GM23338 (cell line): ENCODE measurements at regions not wholly inside any gene's neighbourhood (a gene's known extent, or its start where the extent isn't known, plus 50 kb on each side); places are given as distances from the start of the nearest gene placed in this dataset.

Experiments used
- ATAC-seq: fragments of 200-7000 bp; cut with Tn5 transposase; 3 replicates; pipeline ENCODE4 v1.9.1; 2020
- DNase-seq: peaks from one replicate; pipeline ENCODE4 v3.0.0-alpha.2; 2015; ENCODE audit warnings: low spot score
- H2AFZ ChIP-seq: fragments of 200-600 bp; sonication (generic); 2 replicates; pipeline ENCODE4 v1.8.0; 2016; ENCODE audit warnings: antibody characterized with exemption, mild to moderate bottlenecking, moderate library complexity
- H3F3A ChIP-seq: fragments of 200-600 bp; sonication (generic); replicated peaks from 2 replicates; pipeline ENCODE4 v1.8.0; 2017; ENCODE audit warnings: antibody characterized with exemption, mixed run types, low read depth
- H3K27ac ChIP-seq: fragments of 200-600 bp; sonication (generic); 2 replicates; pipeline ENCODE4 v1.6.1; 2016; ENCODE audit warnings: low read depth
- H3K27me3 ChIP-seq: fragments of 200-600 bp; sonication (generic); 2 replicates; pipeline ENCODE4 v1.8.0; 2016; ENCODE audit warnings: mild to moderate bottlenecking, mixed run types, moderate library complexity; ENCODE audit not compliant: insufficient read depth
- H3K36me3 ChIP-seq: fragments of 200-600 bp; sonication (generic); 2 replicates; pipeline ENCODE4 v1.8.0; 2016; ENCODE audit warnings: mild to moderate bottlenecking; ENCODE audit not compliant: insufficient read depth
- H3K4me1 ChIP-seq: fragments of 200-600 bp; sonication (generic); 2 replicates; pipeline ENCODE4 v1.8.0; 2016; ENCODE audit warnings: mild to moderate bottlenecking, moderate library complexity; ENCODE audit not compliant: insufficient read depth
- H3K4me2 ChIP-seq: fragments of 200-600 bp; sonication (generic); 2 replicates; pipeline ENCODE4 v1.7.1; 2017; ENCODE audit warnings: mixed run types
- H3K4me3 ChIP-seq: fragments of 200-600 bp; sonication (generic); 2 replicates; pipeline ENCODE4 v1.6.1; 2016; ENCODE audit warnings: mixed run types
- H3K79me2 ChIP-seq: fragments of 200-600 bp; sonication (generic); replicated peaks from 2 replicates; pipeline ENCODE4 v1.8.0; 2017; ENCODE audit warnings: mild to moderate bottlenecking; ENCODE audit not compliant: insufficient read depth
- H3K9me2 ChIP-seq: fragments of 200-600 bp; sonication (generic); 2 replicates; pipeline ENCODE4 v1.8.0; 2017; ENCODE audit not compliant: insufficient read depth
- H4K20me1 ChIP-seq: fragments of 200-600 bp; sonication (generic); replicated peaks from 2 replicates; pipeline ENCODE4 v1.8.0; 2017; ENCODE audit warnings: mild to moderate bottlenecking; ENCODE audit not compliant: insufficient read depth
- H3K27ac Mint-ChIP-seq: 2 replicates; pipeline ENCODE4 v1.8.0; 2020; ENCODE audit warnings: inconsistent platforms, mild to moderate bottlenecking, moderate library complexity, mixed read lengths
- H3K27me3 Mint-ChIP-seq: 3 replicates; pipeline ENCODE4 v1.8.0; 2022; ENCODE audit warnings: low read depth, mild to moderate bottlenecking, moderate library complexity, mixed read lengths, inconsistent platforms; ENCODE audit not compliant: insufficient read depth, poor library complexity
- H3K36me3 Mint-ChIP-seq: 3 replicates; pipeline ENCODE4 v1.8.0; 2021; ENCODE audit warnings: low read depth, mild to moderate bottlenecking, inconsistent platforms, moderate library complexity, mixed read lengths
- H3K4me1 Mint-ChIP-seq: 3 replicates; pipeline ENCODE4 v1.8.0; 2020; ENCODE audit warnings: mild to moderate bottlenecking, inconsistent platforms, mixed read lengths
- H3K4me3 Mint-ChIP-seq: 3 replicates; pipeline ENCODE4 v1.8.0; 2021; ENCODE audit warnings: moderate library complexity, mild to moderate bottlenecking, inconsistent platforms, mixed read lengths
- H3K9me3 Mint-ChIP-seq: 3 replicates; pipeline ENCODE4 v1.8.0; 2020; ENCODE audit warnings: moderate library complexity, mild to moderate bottlenecking, inconsistent platforms, mixed read lengths
- EZH2phosphoT487 ChIP-seq: fragments of 200-600 bp; sonication (generic); IDR thresholded peaks from one replicate; pipeline ENCODE4 v1.8.1; 2018; ENCODE audit warnings: antibody characterized with exemption; ENCODE audit not compliant: unreplicated experiment
- STAT1 ChIP-seq: IDR thresholded peaks from one replicate; pipeline ENCODE4 v1.6.1; 2016; ENCODE audit warnings: antibody characterized with exemption; ENCODE audit not compliant: unreplicated experiment
- ZNF114 ChIP-seq: fragments of 250-450 bp; sonication (Bioruptor Pico); IDR thresholded peaks from 2 replicates; pipeline ENCODE4 v1.5.0; 2020; ENCODE audit warnings: mild to moderate bottlenecking, moderate library complexity
- TF ChIP-seq, protein P1 (sequence below), 2 experiments: fragments of 200-600 bp in 1 of 2; sonication (generic) in 1 of 2; conservative IDR thresholded peaks; 2 replicates each; pipeline versions ENCODE4 v1.5.1 to v1.6.1; 2016 to 2017; ENCODE audit warnings: antibody characterized with exemption in 2 of 2, low read depth in 2 of 2, mild to moderate bottlenecking in 2 of 2, moderate library complexity in 1 of 2
- TF ChIP-seq, protein P2 (sequence below): fragments of 250-450 bp; sonication (Bioruptor Pico); IDR thresholded peaks from 2 replicates; pipeline ENCODE4 v1.5.0; 2020; ENCODE audit warnings: mild to moderate bottlenecking, moderate library complexity

DNA sequence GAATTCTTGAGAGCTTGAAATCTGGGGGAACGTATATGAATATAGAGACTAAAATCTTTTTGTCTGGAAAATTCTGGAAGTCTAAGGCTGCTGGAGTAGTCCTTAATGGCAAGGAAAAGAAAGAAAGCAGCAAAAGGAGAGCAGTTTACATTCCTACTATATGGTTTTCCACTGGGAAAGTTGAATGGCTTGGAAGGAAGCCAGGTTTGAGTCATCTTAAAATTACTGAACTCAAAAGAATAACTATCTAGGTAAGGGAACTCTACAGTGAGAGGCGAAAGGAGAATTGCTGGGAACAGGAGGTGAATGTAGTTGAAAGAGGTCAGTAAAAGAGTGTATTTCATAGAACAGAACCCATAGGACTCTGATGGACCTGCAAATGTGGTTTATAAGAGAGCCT, 258.1 kb upstream of the EDIL3 start:
- H3K4me2 ChIP-seq = no peak overlapping the region
- no peak overlapping the region for H3K27ac ChIP-seq
- H3K9me3 Mint-ChIP-seq = no peaks in the 10 kb centered on the region
- no peaks in the 10 kb centered on the region for H3K27me3 Mint-ChIP-seq
- no peaks in the 10 kb centered on the region for H4K20me1 ChIP-seq
- H3K27me3 ChIP-seq = no peaks in the 10 kb centered on the region
- no peaks in the 10 kb centered on the region for H3K79me2 ChIP-seq
- no peaks in the 10 kb centered on the region for H3K36me3 ChIP-seq
- no peak for ATAC-seq
- TF ChIP-seq STAT1 = no peak
- TF ChIP-seq EZH2phosphoT487 = no peak
- no peak for TF ChIP-seq ZNF114 (CRISPR knock-in tag)
- TF ChIP-seq, protein P1, sequence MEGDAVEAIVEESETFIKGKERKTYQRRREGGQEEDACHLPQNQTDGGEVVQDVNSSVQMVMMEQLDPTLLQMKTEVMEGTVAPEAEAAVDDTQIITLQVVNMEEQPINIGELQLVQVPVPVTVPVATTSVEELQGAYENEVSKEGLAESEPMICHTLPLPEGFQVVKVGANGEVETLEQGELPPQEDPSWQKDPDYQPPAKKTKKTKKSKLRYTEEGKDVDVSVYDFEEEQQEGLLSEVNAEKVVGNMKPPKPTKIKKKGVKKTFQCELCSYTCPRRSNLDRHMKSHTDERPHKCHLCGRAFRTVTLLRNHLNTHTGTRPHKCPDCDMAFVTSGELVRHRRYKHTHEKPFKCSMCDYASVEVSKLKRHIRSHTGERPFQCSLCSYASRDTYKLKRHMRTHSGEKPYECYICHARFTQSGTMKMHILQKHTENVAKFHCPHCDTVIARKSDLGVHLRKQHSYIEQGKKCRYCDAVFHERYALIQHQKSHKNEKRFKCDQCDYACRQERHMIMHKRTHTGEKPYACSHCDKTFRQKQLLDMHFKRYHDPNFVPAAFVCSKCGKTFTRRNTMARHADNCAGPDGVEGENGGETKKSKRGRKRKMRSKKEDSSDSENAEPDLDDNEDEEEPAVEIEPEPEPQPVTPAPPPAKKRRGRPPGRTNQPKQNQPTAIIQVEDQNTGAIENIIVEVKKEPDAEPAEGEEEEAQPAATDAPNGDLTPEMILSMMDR (conservative IDR thresholded peaks at IDR 0.05; ENCODE audit: low read depth in 2 of 2) = no peak
- TF ChIP-seq, protein P2, sequence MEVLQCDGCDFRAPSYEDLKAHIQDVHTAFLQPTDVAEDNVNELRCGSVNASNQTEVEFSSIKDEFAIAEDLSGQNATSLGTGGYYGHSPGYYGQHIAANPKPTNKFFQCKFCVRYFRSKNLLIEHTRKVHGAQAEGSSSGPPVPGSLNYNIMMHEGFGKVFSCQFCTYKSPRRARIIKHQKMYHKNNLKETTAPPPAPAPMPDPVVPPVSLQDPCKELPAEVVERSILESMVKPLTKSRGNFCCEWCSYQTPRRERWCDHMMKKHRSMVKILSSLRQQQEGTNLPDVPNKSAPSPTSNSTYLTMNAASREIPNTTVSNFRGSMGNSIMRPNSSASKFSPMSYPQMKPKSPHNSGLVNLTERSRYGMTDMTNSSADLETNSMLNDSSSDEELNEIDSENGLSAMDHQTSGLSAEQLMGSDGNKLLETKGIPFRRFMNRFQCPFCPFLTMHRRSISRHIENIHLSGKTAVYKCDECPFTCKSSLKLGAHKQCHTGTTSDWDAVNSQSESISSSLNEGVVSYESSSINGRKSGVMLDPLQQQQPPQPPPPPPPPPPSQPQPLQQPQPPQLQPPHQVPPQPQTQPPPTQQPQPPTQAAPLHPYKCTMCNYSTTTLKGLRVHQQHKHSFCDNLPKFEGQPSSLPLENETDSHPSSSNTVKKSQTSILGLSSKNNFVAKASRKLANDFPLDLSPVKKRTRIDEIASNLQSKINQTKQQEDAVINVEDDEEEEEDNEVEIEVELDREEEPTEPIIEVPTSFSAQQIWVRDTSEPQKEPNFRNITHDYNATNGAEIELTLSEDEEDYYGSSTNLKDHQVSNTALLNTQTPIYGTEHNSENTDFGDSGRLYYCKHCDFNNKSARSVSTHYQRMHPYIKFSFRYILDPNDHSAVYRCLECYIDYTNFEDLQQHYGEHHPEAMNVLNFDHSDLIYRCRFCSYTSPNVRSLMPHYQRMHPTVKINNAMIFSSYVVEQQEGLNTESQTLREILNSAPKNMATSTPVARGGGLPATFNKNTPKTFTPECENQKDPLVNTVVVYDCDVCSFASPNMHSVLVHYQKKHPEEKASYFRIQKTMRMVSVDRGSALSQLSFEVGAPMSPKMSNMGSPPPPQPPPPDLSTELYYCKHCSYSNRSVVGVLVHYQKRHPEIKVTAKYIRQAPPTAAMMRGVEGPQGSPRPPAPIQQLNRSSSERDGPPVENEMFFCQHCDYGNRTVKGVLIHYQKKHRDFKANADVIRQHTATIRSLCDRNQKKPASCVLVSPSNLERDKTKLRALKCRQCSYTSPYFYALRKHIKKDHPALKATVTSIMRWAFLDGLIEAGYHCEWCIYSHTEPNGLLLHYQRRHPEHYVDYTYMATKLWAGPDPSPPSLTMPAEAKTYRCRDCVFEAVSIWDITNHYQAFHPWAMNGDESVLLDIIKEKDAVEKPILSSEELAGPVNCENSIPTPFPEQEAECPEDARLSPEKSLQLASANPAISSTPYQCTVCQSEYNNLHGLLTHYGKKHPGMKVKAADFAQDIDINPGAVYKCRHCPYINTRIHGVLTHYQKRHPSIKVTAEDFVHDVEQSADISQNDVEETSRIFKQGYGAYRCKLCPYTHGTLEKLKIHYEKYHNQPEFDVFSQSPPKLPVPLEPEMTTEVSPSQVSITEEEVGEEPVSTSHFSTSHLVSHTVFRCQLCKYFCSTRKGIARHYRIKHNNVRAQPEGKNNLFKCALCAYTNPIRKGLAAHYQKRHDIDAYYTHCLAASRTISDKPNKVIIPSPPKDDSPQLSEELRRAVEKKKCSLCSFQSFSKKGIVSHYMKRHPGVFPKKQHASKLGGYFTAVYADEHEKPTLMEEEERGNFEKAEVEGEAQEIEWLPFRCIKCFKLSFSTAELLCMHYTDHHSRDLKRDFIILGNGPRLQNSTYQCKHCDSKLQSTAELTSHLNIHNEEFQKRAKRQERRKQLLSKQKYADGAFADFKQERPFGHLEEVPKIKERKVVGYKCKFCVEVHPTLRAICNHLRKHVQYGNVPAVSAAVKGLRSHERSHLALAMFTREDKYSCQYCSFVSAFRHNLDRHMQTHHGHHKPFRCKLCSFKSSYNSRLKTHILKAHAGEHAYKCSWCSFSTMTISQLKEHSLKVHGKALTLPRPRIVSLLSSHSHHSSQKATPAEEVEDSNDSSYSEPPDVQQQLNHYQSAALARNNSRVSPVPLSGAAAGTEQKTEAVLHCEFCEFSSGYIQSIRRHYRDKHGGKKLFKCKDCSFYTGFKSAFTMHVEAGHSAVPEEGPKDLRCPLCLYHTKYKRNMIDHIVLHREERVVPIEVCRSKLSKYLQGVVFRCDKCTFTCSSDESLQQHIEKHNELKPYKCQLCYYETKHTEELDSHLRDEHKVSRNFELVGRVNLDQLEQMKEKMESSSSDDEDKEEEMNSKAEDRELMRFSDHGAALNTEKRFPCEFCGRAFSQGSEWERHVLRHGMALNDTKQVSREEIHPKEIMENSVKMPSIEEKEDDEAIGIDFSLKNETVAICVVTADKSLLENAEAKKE (CRISPR knock-in tag) = no peak
- no peaks in the 10 kb centered on the region for H3K36me3 Mint-ChIP-seq
- no peaks in the 10 kb centered on the region for H3K9me2 ChIP-seq
- H3K4me1 ChIP-seq = no peaks in the 10 kb centered on the region; the same call in 1 of the 2 replicates
- H3K4me3 Mint-ChIP-seq = no peak overlapping the region
- H2AFZ ChIP-seq = peak overlapping the region; percentile 48
- no peak for DNase-seq
- peak overlapping the region; percentile 36; the same call in 1 of the 2 replicates for H3K27ac Mint-ChIP-seq
- H3K4me3 ChIP-seq = no peak overlapping the region
- peaks cover 11% of the 10 kb centered on the region; the same call in 2 of the 3 replicates for H3K4me1 Mint-ChIP-seq
- H3F3A ChIP-seq = no peaks in the 10 kb centered on the region
